Osteoblast (primary cell): ENCODE measurements at regions not wholly inside any gene's neighbourhood (a gene's known extent, or its start where the extent isn't known, plus 50 kb on each side); places are given as distances from the start of the nearest gene placed in this dataset.
"Not testable (repeated sequence)": the region's sequence is repeated elsewhere in the genome, so short reads cannot be mapped to it uniquely, and the experiment has no call there.

ENCODE experiments used
- DNase-seq: peaks from one replicate; pipeline ENCODE4 v3.0.0; 2011; ENCODE audit warnings: low spot score, mixed read lengths; ENCODE audit not compliant: insufficient read length; ENCODE audit errors: missing footprints
- H2AFZ ChIP-seq: 2 replicates; pipeline ENCODE4 v1.6.0; 2011; ENCODE audit warnings: mild to moderate bottlenecking, low read length
- H3K27ac ChIP-seq: 2 replicates; pipeline ENCODE4 v1.5.1; 2011; ENCODE audit warnings: mild to moderate bottlenecking, low read depth, low read length, moderate library complexity
- H3K27me3 ChIP-seq: 2 replicates; pipeline ENCODE4 v1.6.0; 2012; ENCODE audit warnings: mild to moderate bottlenecking, control low read depth, inconsistent platforms, low read length, moderate library complexity; ENCODE audit not compliant: insufficient read depth
- H3K36me3 ChIP-seq: 2 replicates; pipeline ENCODE4 v1.5.1; 2011; ENCODE audit warnings: mild to moderate bottlenecking, low read length, control low read depth, moderate library complexity; ENCODE audit not compliant: insufficient read depth
- H3K4me1 ChIP-seq: 2 replicates; pipeline ENCODE4 v1.5.1; 2011; ENCODE audit warnings: mild to moderate bottlenecking, low read length, control low read depth, moderate library complexity; ENCODE audit not compliant: insufficient read depth
- H3K4me2 ChIP-seq: 2 replicates; pipeline ENCODE4 v1.6.0; 2011; ENCODE audit warnings: mild to moderate bottlenecking, low read length; ENCODE audit not compliant: insufficient read depth
- H3K4me3 ChIP-seq: fragments of 200-600 bp; sonication (generic); 3 replicates; pipeline ENCODE4 v1.5.1; 2012; ENCODE audit warnings: mild to moderate bottlenecking, low read length, inconsistent platforms; ENCODE audit not compliant: insufficient read depth
- H3K79me2 ChIP-seq: 2 replicates; pipeline ENCODE4 v1.6.0; 2012; ENCODE audit warnings: mild to moderate bottlenecking, low read length, control low read depth, inconsistent platforms; ENCODE audit not compliant: insufficient read depth
- H3K9me3 ChIP-seq: 2 replicates; pipeline ENCODE4 v1.5.1; 2011; ENCODE audit warnings: low read depth, low read length, control low read depth
- H4K20me1 ChIP-seq: 2 replicates; pipeline ENCODE4 v1.6.0; 2012; ENCODE audit warnings: mild to moderate bottlenecking, low read length, control low read depth; ENCODE audit not compliant: insufficient read depth
- CTCF ChIP-seq: IDR thresholded peaks from 2 replicates; pipeline ENCODE4 v1.5.1; 2011; ENCODE audit warnings: mild to moderate bottlenecking, low read depth, low read length, moderate library complexity; ENCODE audit errors: extremely low read depth

GRCh38 chr2:21379140-21379539, 255.4 kb downstream of the TDRD15 start:
- H3K9me3 ChIP-seq: no peaks in the 10 kb centered on the region
- H3K27me3 ChIP-seq: no peaks in the 10 kb centered on the region
- TF ChIP-seq CTCF: no peak
- H3K4me3 ChIP-seq: no peak overlapping the region
- H3K27ac ChIP-seq: no peak overlapping the region
- no peak overlapping the region for H3K4me2 ChIP-seq
- no peak for DNase-seq
- no peaks in the 10 kb centered on the region for H3K79me2 ChIP-seq
- H3K4me1 ChIP-seq: no peaks in the 10 kb centered on the region
- no peaks in the 10 kb centered on the region for H3K36me3 ChIP-seq
- no peaks in the 10 kb centered on the region for H4K20me1 ChIP-seq
- H2AFZ ChIP-seq: no peak overlapping the region

- DNase-seq, H3K4me1 ChIP-seq, H3K27ac ChIP-seq, H3K9me3 ChIP-seq, H3K79me2 ChIP-seq, H2AFZ ChIP-seq, H3K36me3 ChIP-seq, H4K20me1 ChIP-seq, H3K27me3 ChIP-seq, H3K4me3 ChIP-seq, H3K4me2 ChIP-seq: not testable (repeated sequence)
These were observed 255.9 kb downstream of the TDRD15 start for GRCh38 chr2:21379668-21380067.

DNA sequence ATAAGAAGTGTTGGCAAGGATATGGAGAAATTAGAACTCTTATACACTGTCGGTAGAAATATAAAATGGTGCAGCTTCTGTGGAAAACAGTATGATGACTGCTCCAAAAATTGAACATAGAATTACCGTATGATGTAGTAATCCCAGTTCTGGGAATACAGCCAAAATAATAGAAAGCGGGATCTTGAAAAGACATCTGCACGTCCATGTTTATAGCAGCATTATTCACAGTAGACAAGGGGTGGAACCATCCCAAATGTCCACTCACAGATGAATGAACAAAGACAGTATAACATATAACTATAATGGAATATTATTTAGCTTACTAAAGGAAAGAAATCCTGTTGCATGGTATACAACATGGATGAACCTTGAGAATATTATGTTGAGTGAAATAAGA, 257.7 kb downstream of the TDRD15 start:
- Histone ChIP-seq H3K4me3 (no peak overlapping the region), H3K27ac (no peak overlapping the region)

DNA sequence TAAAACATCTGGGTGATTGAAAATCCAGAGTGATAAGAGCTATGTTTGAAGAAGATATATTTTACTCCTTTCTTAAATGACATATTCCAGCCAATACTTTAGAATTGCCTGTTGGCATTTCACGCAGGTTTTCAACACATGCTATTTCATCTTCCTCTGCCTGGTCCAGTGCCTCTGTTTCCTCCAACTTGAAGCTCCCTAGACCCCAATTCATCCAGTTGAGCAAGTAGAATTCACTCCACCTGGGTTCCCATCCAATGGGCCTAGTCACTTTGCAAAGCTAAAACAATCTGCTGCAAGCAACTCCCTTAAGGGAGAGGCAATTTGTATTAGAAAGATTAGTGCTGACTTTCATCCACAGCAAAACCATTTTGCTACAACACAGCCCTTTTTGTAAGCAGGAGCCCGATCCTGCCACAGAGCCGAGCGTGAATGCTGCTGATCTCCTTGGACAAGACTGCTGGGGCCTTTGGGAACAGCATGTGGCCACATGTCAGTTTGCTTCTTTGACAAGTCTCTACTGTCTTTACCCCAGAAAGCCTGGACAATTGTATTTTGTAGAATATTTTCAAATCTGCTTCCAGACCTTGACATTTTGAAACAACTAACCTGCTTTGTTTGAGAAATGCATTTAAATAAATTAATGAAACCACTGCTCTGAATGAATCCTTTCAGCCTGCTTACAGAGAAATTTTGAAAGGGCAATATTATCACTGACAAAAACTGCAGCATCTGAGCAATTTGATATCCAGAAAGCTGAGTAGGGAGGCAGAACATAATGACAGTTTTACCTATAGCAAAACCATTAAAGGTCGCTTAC, 259.1 kb downstream of the TDRD15 start:
- TF ChIP-seq CTCF: no peak
- no peaks in the 10 kb centered on the region for H3K27me3 ChIP-seq
- no peak overlapping the region for H3K4me2 ChIP-seq
- no peaks in the 10 kb centered on the region for H3K79me2 ChIP-seq
- H3K36me3 ChIP-seq: no peaks in the 10 kb centered on the region
- no peaks in the 10 kb centered on the region for H4K20me1 ChIP-seq
- DNase-seq: no peak
- no peak overlapping the region for H2AFZ ChIP-seq
- no peak overlapping the region for H3K27ac ChIP-seq
- no peak overlapping the region for H3K4me3 ChIP-seq
- no peaks in the 10 kb centered on the region for H3K9me3 ChIP-seq
- no peaks in the 10 kb centered on the region for H3K4me1 ChIP-seq

More for the DNA sequence above, 257.7 kb downstream of the TDRD15 start:
- H3K79me2 ChIP-seq: no peaks in the 10 kb centered on the region
- no peaks in the 10 kb centered on the region for H3K9me3 ChIP-seq
- H2AFZ ChIP-seq: no peak overlapping the region
- H3K4me2 ChIP-seq: no peak overlapping the region
- no peaks in the 10 kb centered on the region for H3K4me1 ChIP-seq
- DNase-seq: no peak
- no peaks in the 10 kb centered on the region for H3K36me3 ChIP-seq
- no peaks in the 10 kb centered on the region for H4K20me1 ChIP-seq
- no peak for TF ChIP-seq CTCF
- H3K27me3 ChIP-seq: no peaks in the 10 kb centered on the region
